GM18868 (cell line): ENCODE measurements at regions not wholly inside any gene's neighbourhood (a gene's known extent, or its start where the extent isn't known, plus 50 kb on each side); places are given as distances from the start of the nearest gene placed in this dataset.
"Not testable (repeated sequence)": the region's sequence is repeated elsewhere in the genome, so short reads cannot be mapped to it uniquely, and the experiment has no call there.

Source experiments
- ATAC-seq: cut with Tn5 transposase; IDR thresholded peaks from one replicate; pipeline ENCODE4 v1.9.1; 2021; ENCODE audit warnings: mild to moderate bottlenecking, moderate library complexity; ENCODE audit not compliant: unreplicated experiment

DNA sequence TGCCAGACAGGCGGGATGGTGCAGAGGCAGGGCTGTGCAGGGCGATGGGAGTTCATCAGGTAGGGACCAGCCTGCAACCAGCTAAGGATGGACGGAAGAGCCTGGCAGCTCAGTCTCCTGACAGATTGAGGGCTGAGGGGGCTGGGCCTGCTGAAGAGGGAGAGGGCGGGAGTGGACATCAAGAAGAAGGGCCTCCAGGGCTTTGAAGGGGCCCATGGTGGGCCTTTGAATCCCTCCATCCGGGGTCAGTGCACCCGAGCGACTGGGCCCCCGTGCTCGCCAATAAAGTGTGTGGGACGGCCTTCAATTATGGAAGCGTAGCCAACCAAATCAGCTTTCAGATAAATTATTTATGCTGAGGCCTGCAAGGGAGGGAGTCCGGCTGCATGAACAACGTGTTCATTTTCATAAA lies 431.2 kb downstream of the RPS24 start:
- no peak for ATAC-seq

DNA sequence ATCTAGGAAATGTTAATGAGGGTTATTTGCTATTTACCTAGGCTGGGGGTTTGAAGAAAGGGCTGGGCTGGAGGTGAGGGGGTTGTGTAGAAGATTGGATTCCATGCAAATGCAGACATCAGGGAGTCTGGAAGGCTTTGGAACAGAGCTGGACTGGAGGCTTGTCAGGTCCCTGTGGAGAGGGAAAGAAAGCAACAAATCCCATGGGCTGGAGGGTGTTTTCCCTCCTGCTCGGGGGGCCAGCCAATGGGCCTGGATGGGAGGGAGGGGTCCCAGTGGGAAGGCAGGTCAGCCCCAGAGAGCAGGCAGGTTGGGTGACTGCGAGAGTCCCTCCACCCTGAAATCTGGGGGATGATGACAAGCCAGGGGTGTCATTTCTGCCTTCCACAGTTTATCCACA lies 431.8 kb downstream of the RPS24 start:
- ATAC-seq, result no peak

DNA sequence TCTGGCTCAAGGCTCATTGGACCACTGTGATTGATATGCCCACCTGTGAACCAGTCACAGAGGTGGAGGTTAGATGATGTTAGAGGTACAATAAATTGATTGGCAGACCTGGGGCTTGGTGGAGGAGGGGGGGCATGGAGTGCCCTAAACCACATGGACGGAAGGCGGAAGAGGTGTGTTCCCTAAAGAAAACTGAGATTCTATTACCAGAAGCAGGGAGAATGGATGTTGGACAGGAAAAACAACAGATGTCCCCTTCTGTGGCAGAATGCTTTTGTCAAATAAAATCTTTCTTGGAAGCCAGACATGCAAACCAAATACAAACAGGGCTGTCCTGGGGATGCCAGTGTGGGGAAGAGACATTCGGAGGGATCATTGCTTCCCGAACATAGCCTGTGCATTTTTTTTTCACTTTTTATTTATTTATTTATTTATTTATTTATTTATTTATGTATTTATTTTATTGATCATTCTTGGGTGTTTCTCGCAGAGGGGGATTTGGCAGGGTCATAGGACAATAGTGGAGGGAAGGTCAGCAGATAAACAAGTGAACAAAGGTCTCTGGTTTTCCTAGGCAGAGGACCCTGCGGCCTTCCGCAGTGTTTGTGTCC lies 433.9 kb downstream of the RPS24 start:
- no peak for ATAC-seq

DNA sequence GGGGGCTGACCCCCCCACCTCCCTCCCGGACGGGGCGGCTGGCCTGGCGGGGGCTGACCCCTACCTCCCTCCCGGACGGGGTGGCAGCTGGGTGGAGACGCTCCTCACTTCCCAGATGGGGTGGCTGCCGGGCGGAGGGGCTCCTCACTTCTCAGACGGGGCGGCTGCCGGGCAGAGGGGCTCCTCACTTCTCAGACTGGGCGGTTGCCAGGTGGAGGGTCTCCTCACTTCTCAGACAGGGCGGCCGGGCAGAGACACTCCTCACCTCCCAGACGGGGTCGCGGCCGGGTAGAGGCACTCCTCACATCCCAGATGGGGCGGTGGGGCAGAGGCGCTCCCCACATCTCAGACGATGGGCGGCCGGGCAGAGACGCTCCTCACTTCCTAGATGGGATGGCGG lies 435.1 kb downstream of the RPS24 start:
- ATAC-seq, result not testable (repeated sequence)

DNA sequence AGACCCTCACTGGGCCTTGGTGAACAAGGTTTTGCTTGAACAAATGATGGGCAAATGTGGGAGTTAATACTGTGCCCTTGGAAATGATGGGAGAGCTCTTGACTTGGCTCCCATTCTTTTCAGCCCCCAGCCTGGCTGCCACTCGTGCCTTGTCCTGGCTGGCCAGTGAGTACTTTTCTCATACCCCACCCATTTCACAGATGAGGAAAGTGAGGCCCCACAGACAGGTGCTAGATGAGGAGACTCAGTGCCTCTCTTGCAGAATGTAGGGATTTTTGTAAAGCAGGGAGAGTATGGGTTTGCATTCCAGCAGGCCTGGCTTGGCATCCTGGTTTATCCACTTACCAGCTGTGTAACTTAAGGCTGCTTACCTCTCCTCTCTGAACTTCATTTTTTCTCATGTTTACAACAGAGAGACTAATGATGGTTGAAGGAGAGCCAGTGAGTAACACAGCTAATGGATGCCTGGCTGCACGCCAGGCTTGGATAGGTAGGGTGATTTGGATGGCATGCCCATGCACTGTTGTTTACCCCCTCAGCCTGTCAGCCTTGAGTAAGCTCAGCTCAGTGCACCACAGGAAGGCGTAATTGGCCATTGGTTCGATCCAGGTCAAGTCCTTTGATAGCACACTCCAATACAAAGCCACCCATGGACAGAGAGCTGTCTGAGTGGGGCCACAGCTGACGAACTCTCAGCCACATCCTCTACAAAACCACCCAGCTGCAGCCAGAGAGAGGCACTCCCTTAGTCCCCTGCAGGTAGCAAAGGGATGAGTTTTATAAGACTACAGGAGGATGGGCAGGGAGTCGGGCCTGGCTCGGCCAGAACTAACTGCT lies 436.8 kb downstream of the RPS24 start:
- ATAC-seq, result no peak

GRCh38 chr10:78471326-78471722 lies 437.7 kb downstream of the RPS24 start:
- no peak for ATAC-seq

DNA sequence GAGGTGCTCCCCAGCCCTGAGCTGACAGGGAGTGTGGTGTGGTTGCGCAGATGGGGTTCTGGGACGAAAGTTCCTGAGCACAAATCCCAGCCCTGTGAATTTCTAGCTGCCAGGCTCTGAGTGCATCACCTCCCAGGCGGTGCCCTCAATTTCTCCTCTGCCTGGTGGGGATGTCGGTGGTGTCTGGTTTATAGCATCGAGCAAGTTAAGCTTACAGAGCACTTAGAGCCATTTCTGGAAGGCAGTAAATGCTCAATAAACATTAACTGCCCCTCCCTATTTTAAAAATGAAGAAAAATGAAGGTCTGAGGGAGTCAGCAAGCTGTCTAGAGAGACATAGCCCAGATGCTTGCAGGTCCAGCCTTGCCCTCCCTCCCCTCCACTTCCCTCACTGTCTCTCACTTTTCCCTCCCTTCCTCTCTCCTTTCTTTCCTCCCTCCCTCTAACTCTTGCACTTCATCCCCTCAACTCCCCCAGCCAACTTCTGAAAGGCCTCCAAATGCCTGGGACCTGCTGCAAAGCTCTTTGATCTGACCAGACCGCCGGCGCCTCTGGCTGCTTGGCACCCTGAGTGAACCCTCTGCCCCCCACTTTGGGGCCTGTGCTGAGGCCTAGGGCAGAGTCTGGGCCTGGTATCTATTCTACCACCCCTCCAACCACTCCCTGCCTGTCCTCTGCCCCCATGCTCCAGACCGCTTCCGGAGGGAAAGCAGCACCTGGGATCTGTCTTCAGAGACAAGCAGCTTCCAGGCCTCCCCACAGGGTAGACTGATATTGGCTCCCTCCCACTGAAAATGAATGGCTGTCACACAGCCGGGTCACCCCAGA lies 438.3 kb downstream of the RPS24 start:
- ATAC-seq, result no peak

DNA sequence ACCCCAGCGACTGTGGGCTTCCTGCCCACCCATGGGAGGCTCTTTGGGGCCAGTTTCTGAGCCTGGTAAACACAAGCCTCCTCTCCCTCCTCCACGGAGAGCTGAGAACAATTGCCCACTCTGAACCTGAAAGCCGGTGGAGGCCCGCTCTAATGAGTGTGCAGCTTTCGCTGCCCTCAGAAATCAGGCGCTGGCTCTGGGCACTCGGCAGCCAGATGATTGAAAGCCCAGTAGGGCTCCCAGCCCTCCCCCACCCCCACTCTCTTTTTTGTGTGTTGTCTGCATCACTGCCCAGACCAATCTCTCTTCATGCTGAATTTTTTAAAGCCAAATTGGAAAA lies 438.9 kb downstream of the RPS24 start:
- ATAC-seq, result no peak

GRCh38 chr10:78473006-78473405 lies 439.3 kb downstream of the RPS24 start:
- no peak for ATAC-seq

GRCh38 chr10:78474743-78475142 lies 441.1 kb downstream of the RPS24 start:
- ATAC-seq, result no peak

- ATAC-seq, result no peak
Measured at GRCh38 chr10:78475437-78475836, 441.8 kb downstream of the RPS24 start.

DNA sequence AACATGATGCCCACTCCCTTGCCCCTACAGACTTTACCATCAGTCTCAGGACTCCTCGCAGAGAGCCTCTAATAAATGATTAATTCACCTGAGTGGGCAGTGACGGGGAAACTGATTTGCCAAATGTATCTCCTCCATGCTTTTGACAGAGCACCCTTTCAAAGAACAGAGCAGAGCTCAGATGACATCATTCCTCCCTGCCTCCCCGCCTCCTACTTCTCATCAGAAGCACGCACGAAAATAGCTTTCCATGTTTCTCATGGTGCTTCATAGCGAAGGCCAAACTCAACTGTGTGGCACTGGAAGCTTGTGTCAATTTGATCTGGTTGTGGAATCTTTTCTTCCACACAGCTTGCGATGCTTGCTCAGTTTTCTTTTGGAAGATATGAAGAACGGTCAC lies 442.5 kb downstream of the RPS24 start:
- no peak for ATAC-seq

DNA sequence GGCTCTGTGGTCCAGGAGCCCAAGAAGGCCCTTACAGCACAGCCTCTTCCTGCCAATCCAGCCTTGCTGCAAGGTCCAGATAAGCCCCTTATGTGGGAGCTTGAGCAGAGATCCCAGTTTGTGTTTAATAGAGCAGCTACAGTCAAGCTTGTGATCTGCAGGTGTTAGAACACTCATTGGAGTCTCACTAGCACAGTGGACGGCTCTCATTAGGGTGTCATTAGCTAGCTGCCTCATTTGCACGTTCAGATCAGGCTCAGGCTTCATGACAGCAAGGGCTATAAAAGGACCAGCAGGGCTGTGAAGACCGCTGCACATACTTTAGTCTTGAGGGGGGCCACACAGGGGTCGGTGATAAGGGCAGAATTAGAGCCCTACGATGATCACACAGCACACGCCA lies 443.2 kb downstream of the RPS24 start:
- ATAC-seq, result no peak

- ATAC-seq, result no peak
Measured at GRCh38 chr10:78478919-78479318, 445.3 kb downstream of the RPS24 start.

DNA sequence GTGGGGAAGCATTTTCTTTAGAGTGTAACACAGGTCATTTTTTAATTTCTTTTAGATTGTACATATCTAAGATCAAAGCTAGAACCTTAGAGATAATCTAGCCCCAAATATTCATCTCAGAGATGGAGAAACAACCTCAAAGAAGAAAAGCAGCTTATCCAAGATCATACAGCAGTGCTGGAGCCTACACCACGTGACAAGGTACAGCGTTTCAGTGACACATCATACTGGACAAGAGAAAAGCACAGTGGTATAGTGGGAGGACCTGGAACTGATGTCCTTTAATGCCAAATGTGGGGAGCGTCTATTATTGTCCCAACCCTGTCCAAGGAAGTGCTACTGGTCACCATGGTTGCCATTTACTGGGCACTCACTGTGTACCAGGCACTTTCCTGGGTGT lies 445.8 kb downstream of the RPS24 start:
- no peak for ATAC-seq

GRCh38 chr10:78481842-78482241 lies 448.2 kb downstream of the RPS24 start:
- no peak for ATAC-seq

DNA sequence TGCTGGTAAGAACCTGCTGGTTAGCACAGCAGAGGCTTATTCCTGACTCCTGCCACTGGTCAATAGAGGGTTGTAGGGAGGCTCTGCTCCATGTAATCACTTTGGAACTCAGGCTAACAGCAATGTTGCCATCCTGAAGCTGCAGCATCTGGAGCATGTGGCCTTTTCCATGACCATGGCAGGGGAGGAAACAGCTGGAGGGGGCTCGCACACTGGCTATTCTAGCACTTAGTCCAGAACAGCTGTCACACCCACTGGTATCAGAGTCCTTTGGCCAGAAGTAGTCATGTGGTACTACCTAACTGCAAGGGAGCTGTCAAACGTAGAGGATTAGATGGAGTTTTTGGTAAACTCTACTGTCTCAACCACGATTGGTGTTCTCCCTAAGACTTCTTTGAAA lies 450.0 kb downstream of the RPS24 start:
- no peak for ATAC-seq

- no peak for ATAC-seq
Measured at GRCh38 chr10:78489034-78489433, 455.4 kb downstream of the RPS24 start.

DNA sequence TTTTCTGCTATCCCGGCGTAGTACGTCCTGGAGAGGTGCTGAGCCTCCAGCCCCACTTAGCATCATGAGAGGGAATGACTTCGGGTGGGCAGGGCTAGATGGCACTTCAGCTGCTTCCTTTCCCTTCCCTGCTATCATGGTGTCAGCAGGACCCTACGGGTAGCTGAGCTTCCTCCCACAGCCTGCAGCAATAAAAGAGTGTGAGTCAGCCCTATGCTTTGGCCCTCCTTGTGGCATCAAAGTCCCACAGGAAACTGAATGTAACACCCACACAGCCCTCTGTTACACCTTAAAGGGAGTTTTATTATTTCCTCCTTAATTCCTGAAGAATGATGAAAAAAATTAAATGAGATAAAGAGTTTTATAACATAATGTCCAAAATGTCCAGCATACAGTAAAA lies 458.1 kb downstream of the RPS24 start:
- no peak for ATAC-seq

DNA sequence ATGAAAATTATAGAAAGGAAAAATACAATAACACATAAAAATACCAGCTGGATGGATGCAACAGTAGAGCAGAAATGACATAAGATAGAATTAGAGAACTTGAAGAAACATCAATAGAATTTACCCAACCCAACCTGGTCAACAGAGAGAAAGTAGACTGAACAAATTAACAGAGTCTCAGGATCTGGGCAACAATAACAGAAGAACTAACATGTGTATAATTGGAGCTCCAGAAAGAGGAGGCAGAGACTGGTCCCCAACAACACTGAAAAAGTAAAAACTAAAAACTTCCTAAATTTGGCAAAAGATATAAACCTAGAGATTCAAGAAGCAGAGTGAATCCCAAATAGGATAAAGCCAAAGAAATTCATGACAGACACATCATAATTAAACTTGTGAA lies 458.8 kb downstream of the RPS24 start:
- ATAC-seq, result no peak

GRCh38 chr10:78494179-78494578 lies 460.5 kb downstream of the RPS24 start:
- no peak for ATAC-seq
